ENCODE measurements at regions not wholly inside any gene's neighbourhood (a gene's known extent, or its start where the extent isn't known, plus 50 kb on each side); places are given as distances from the start of the nearest gene placed in this dataset.

- TF ChIP-seq CTCF (conservative IDR thresholded peaks at IDR 0.05 in 1 of 2, IDR thresholded peaks at IDR 0.05 in 1 of 2; ENCODE audit: low read depth in 1 of 2, low read length in 2 of 2) (no peak), EZH2 (IDR thresholded peaks at IDR 0.05; ENCODE audit: low read length, missing control alignments) (no peak)
Measured at GRCh38 chr13:67369895-67370660, 139.9 kb upstream of the PCDH9 start.

Measured in fibroblast of lung (primary cell).